T-helper 2 cell treated with Interferon-gamma antibody and Interleukin-4, amounts not matched to agents 100 ng/mL and 5 ng/mL, for 36 hours (primary cell): ENCODE measurements at regions not wholly inside any gene's neighbourhood (a gene's known extent, or its start where the extent isn't known, plus 50 kb on each side); places are given as distances from the start of the nearest gene placed in this dataset.
"Not testable (repeated sequence)": the region's sequence is repeated elsewhere in the genome, so short reads cannot be mapped to it uniquely, and the experiment has no call there.

Source experiments
- intact Hi-C: fragments of 100-400 bp; cut with micrococcal nuclease; formaldehyde crosslinking; loops from one replicate; pipeline ENCODE4 v1.15.1; 2023

GRCh38 chr10:8173243-8173865 lies 118.9 kb downstream of the GATA3 start:
- intact Hi-C loops: no loop called here

GRCh38 chr10:8173866-8174243 lies 119.4 kb downstream of the GATA3 start:
- intact Hi-C loops: no loop called here

- intact Hi-C loops: no loop called here
Measured at GRCh38 chr10:8174762-8175161, 120.3 kb downstream of the GATA3 start.

DNA sequence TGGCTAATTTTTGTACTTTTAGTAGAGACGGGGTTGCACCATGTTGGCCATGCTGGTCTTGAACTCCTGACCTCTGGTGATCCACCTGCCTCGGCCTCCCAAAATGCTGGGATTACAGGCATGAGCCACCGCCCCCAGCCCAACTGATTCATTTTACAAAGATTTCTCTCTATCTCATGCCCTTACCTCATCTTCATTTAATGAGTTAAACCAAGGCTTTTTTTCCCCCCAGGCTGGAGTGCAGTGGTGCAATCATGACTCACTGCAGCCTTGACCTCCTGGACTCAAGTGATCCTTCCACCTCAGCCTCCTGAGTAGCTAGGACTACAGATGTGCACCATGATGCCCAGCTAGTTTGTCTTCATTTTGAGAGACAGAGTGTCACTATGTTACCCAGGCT lies 123.0 kb downstream of the GATA3 start:
- intact Hi-C loops: not testable (repeated sequence)

GRCh38 chr10:8179773-8180172 lies 125.3 kb downstream of the GATA3 start:
- intact Hi-C loops: loop anchor here (5.0 kb wide), 1 partner anchor 47 kb away; no protein-coding TSS in a partner anchor

DNA sequence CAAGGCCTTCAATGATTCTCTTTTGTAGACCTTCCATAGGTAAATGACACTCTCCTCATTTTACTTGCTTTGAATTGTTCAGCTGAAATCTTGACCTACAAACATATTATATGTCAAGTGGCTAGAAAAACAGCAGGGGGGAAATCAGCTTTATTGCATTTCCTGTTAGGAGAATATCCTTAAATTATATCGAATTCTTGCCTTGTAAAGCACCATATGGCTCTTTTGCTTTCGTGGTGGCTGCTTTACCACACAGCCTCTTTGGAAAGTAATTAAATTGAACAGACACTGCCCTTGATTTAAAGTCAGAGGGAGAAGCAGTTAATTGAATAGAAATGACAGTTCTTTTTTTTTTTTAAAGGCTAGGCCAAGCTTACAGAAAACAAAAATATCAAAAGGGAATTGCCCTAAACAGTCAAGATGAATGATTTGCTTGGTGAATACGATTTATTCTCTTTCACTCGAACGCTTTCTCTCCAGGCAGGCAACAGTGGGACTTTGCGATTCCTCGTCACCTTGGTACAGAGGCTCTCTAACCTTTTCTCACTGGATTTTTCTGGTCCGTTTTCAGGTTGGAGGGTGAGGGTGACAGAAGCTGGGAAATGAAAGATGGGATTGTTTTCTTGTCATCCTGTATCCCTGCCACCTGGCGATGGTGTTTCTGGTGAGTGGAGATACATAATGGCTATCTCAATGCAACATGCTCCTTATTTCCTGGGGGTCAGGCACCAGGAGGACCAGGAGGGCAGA lies 126.0 kb downstream of the GATA3 start:
- intact Hi-C loops: loop anchor here (5.0 kb wide), 1 partner anchor 48 kb away; no protein-coding TSS in a partner anchor

GRCh38 chr10:8181496-8182157 lies 127.1 kb downstream of the GATA3 start:
- intact Hi-C loops: loop anchor here (5.0 kb wide), 1 partner anchor 49 kb away; no protein-coding TSS in a partner anchor

- intact Hi-C loops: loop anchor here (5.0 kb wide), 1 partner anchor 51 kb away; no protein-coding TSS in a partner anchor
Measured at GRCh38 chr10:8182806-8183205, 128.3 kb downstream of the GATA3 start.

GRCh38 chr10:8183241-8183704 lies 128.8 kb downstream of the GATA3 start:
- intact Hi-C loops: loop anchor here (5.0 kb wide), 1 partner anchor 51 kb away; no protein-coding TSS in a partner anchor

DNA sequence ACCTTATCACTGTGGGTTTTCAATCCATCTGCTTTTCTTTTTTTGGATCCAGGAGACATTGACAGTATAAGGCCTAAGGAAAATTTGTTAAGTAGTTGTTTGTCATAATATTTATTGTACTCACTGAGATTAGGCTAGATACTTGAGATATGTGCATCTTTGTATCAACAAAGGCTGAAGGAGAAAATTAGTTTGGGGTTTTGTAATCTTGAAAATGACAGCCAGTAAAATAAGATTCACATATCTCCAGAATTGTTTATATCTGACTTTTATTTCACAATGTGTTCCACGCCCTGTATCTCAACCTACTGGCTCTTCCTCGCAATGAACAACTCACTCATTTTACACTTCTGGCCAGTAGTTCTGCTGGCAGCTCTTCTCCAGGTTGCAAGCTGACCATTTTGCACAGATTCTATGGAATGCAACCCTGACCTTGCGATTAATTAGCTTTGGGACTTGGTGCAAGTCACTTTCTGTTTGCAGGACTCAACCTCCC lies 132.7 kb downstream of the GATA3 start:
- intact Hi-C loops: no loop called here

- intact Hi-C loops: no loop called here
Measured at GRCh38 chr10:8189458-8189857, 135.0 kb downstream of the GATA3 start.

GRCh38 chr10:8192301-8192700 lies 137.8 kb downstream of the GATA3 start:
- intact Hi-C loops: no loop called here

- intact Hi-C loops: no loop called here
Measured at GRCh38 chr10:8193546-8193945, 139.1 kb downstream of the GATA3 start.

GRCh38 chr10:8194050-8194449 lies 139.6 kb downstream of the GATA3 start:
- intact Hi-C loops: no loop called here

GRCh38 chr10:8206882-8207281 lies 152.4 kb downstream of the GATA3 start:
- intact Hi-C loops: no loop called here

DNA sequence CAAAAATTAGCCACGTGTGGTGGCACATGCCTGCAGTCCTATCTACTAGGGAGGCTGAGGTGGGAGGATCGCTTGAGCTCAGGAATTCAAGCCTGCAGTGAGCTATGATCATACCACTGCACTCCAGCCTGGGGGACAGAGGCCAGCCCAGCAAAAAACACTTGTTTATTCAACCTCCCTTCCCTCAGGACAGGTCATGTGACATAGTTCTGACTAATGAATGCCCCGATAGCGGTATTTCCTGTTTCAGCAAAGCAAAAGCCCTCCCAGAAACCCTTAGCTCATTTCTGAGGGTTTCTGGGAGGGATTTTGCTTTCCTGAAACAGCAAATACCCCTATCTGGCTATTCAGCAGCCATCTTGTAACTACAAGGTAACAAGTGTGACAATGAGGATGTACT lies 157.1 kb downstream of the GATA3 start:
- intact Hi-C loops: no loop called here

DNA sequence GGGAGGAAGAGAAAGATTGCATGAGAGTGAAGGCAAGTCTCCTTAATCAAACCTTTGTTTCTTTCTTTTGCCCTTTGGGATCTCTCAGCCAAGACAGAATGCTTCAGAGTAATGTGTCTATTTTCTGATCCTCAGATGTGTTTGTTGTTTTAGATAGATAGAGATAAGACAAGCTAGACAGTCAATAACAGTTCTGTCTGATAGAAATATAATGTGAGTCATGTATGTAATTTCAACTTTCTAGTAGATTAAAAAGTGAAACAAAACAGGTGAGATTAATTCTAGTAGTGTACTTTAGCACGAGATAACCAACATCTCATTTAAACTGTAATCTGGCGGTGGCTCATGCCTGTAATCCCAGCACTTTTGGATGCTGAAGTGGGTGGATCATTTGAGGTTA lies 159.2 kb downstream of the GATA3 start:
- intact Hi-C loops: no loop called here

DNA sequence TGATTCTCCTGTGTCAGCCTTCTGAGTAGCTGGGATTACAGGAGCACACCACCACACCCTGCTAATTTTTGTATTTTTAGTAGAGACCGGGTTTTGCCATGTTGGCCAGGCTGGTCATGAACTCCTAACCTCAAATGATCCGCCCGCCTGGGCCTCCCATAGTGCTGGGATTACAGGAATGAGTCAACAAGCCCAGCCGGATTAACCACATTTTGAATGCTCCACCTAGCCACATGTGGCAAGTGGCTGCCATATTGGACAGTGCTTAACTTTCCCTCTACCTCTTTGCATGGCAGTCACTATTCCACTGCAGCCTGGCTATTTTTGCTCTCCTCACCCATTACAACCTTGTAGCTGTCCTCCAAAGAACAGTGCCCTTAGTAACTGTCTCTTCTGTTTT lies 160.1 kb downstream of the GATA3 start:
- intact Hi-C loops: no loop called here

GRCh38 chr10:8216893-8217292 lies 162.4 kb downstream of the GATA3 start:
- intact Hi-C loops: no loop called here

- intact Hi-C loops: no loop called here
Measured at GRCh38 chr10:8221451-8221850, 167.0 kb downstream of the GATA3 start.

DNA sequence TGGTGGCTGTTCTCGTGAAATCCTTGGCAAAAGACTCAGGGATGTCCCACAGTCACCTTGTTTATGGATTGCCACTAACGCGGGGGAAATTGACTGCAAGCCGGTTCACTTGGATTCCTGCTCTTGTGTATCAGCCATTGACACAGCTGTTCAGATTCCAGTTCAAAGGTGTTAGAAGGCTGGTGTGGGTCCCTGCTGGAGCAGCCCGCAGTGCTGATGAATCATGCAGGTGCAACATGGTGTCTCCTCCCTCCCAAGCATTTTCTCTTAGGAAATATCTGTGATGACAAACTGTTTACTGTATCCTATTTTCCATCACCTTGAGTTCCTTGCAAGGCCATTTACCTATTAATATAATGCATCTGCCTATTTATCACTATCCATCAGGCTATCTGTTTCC lies 170.1 kb downstream of the GATA3 start:
- intact Hi-C loops: no loop called here

DNA sequence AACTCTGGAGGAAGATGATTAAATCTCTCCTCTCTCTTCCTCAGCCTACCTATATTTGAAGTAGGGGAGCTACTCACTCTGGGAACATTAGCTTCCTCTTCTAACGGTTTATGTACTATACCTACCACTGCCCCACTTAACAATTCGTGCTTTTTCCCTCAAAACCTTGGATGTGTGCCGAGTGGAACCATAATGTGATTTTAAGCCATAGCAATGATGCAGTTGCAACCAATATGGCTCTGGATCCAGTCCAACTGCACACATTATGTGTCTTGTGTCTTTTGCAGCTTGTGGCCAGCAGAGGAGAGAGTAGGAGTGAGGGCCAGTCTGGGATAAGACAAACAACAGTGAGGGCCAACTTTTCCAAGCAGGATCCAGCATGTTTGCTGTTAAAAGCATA lies 170.7 kb downstream of the GATA3 start:
- intact Hi-C loops: no loop called here
